GM23248 (cell line): ENCODE measurements at regions not wholly inside any gene's neighbourhood (a gene's known extent, or its start where the extent isn't known, plus 50 kb on each side); places are given as distances from the start of the nearest gene placed in this dataset.

Experiments
- DNase-seq: peaks from one replicate; pipeline ENCODE4 v3.0.0-alpha.2; 2015
- H2AFZ ChIP-seq: fragments of 200-600 bp; sonication (generic); 2 replicates; pipeline ENCODE4 v1.6.1; 2016; ENCODE audit warnings: antibody characterized with exemption
- H3F3A ChIP-seq: fragments of 200-600 bp; sonication (generic); 2 replicates; pipeline ENCODE4 v1.6.1; 2016; ENCODE audit warnings: mild to moderate bottlenecking, antibody characterized with exemption, mixed run types; ENCODE audit not compliant: insufficient read depth
- H3K27ac ChIP-seq: fragments of 200-600 bp; sonication (generic); 2 replicates; pipeline ENCODE4 v1.5.1; 2016; ENCODE audit warnings: mild to moderate bottlenecking
- H3K27me3 ChIP-seq: fragments of 200-600 bp; sonication (generic); replicated peaks from 2 replicates; pipeline ENCODE4 v1.6.1; 2016; ENCODE audit warnings: mild to moderate bottlenecking; ENCODE audit not compliant: insufficient read depth
- H3K36me3 ChIP-seq: fragments of 200-600 bp; sonication (generic); 2 replicates; pipeline ENCODE4 v1.6.1; 2016; ENCODE audit warnings: low read depth, mild to moderate bottlenecking
- H3K4me1 ChIP-seq: fragments of 200-600 bp; sonication (generic); 2 replicates; pipeline ENCODE4 v1.6.1; 2016; ENCODE audit warnings: mild to moderate bottlenecking; ENCODE audit not compliant: insufficient read depth
- H3K4me2 ChIP-seq: fragments of 200-600 bp; sonication (generic); one replicate; pipeline ENCODE4 v1.6.1; 2016; ENCODE audit warnings: mild to moderate bottlenecking; ENCODE audit not compliant: unreplicated experiment
- H3K4me3 ChIP-seq: fragments of 200-600 bp; sonication (generic); 2 replicates; pipeline ENCODE4 v1.5.1; 2016; ENCODE audit warnings: mild to moderate bottlenecking
- H3K79me2 ChIP-seq: fragments of 200-600 bp; sonication (generic); 2 replicates; pipeline ENCODE4 v1.6.1; 2016; ENCODE audit warnings: mild to moderate bottlenecking; ENCODE audit not compliant: insufficient read depth
- H3K9ac ChIP-seq: fragments of 200-600 bp; sonication (generic); 2 replicates; pipeline ENCODE4 v1.6.1; 2016; ENCODE audit warnings: mild to moderate bottlenecking
- H3K9me2 ChIP-seq: fragments of 200-600 bp; sonication (generic); 2 replicates; pipeline ENCODE4 v1.6.1; 2016; ENCODE audit warnings: mixed run types, mild to moderate bottlenecking, moderate library complexity; ENCODE audit not compliant: insufficient read depth
- H3K9me3 ChIP-seq: fragments of 200-600 bp; sonication (generic); one replicate; pipeline ENCODE4 v1.6.1; 2017; ENCODE audit warnings: low read depth
- H4K20me1 ChIP-seq: fragments of 200-600 bp; sonication (generic); 2 replicates; pipeline ENCODE4 v1.6.0; 2016; ENCODE audit not compliant: insufficient read depth
- EZH2 ChIP-seq: fragments of 200-600 bp; sonication (generic); IDR thresholded peaks from 2 replicates; pipeline ENCODE4 v1.6.1; 2018; ENCODE audit warnings: antibody characterized with exemption, mild to moderate bottlenecking; ENCODE audit not compliant: insufficient read depth, poor library complexity, severe bottlenecking
- EZH2phosphoT487 ChIP-seq: fragments of 200-600 bp; sonication (generic); IDR thresholded peaks from 2 replicates; pipeline ENCODE4 v1.6.1; 2018; ENCODE audit warnings: antibody characterized with exemption, moderate library complexity, mild to moderate bottlenecking, low read depth; ENCODE audit not compliant: insufficient read depth
- WGBS, 2 experiments: methylation state at CpG; one replicate each; pipeline ENCODE4 v1.1.6; 2015 to 2017; ENCODE audit warnings: low lambda C conversion rate in 2 of 2, low coverage in 1 of 2; ENCODE audit errors: missing lambda C conversion rate in 2 of 2; 5-methylcytosine and 5-hydroxymethylcytosine counted together
- in situ Hi-C: fragments of 300-500 bp; cut with MboI; formaldehyde crosslinking; loops from 2 replicates; pipeline ENCODE4 v1.15.0; 2020

DNA sequence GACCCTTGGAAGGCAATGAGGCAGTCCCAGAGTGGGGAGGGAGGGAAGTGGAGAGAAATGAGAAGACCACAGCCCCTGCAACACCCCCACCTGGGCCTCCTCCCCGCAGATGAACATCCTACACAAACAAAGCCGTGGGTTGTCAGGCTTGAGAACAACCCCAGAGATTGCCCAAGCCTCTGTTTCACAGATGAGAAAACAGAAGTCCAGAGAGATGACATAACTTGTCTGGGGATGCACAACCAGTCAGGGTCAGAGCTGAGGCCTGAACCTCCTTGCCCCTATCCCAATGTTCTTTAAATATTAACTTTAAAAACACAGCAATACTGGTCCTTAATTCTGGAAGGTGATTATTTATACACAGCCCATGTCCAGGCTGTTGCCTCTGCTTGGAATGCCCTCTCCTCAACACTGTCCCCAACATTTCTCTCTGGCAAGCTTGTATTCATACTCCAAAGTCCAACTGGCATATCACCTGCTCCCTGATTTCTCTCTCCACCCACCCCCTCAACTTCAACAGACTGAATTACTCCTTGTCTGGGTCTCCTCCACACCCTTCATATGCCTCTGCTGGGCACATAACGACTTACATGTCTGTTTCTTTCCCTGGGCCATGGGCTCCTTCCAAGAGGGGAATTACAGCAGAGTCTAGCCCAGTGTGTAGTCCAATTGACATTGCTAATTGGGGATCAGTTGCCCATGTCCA, 135.5 kb upstream of the LRFN2 start:
- Histone ChIP-seq H4K20me1 (no peaks in the 10 kb centered on the region), H3K9ac (no peak overlapping the region), H3K27ac (no peak overlapping the region), H3F3A (no peaks in the 10 kb centered on the region), H3K4me2 (no peak overlapping the region), H3K9me3 (no peaks in the 10 kb centered on the region), H3K9me2 (no peaks in the 10 kb centered on the region), H2AFZ (no peak overlapping the region), H3K4me3 (no peak overlapping the region), H3K36me3 (no peaks in the 10 kb centered on the region), H3K79me2 (no peaks in the 10 kb centered on the region), H3K27me3 (no peaks in the 10 kb centered on the region), H3K4me1 (peaks cover 18% of the 10 kb centered on the region)
- peak; percentile 62 for DNase-seq
- in situ Hi-C loops = no loop called here
- TF ChIP-seq EZH2 (no peak), EZH2phosphoT487 (no peak)
- WGBS, 2 experiments = 78 to 81% methylated on average over 3 of the region's 3 CpGs

DNA sequence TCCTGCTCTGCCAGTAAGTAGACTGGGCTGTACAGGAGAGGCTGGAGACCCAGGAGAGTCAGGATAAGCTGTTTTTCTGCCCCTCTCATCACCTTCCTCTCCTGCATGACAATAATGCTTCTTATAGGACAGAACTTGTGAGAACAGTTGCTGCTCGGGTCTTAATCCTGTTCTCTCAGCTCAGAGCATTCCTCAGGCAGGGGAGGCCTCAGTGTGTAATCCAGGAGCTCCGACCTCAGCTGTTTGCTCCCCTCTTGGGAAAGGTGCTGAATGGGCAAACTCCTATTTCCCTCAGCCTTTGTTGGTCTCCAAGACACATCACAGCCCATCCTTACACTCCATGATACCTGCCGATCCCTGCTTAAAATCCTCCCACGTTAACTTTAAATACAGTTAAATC, 134.9 kb upstream of the LRFN2 start:
- H3K4me2 ChIP-seq = no peak overlapping the region

GRCh38 chr6:40721271-40721952, 134.2 kb upstream of the LRFN2 start:
- Histone ChIP-seq H2AFZ (no peak overlapping the region), H3K4me1 (peaks cover 18% of the 10 kb centered on the region), H3K27ac (no peak overlapping the region), H3K4me2 (no peak overlapping the region), H3K4me3 (no peak overlapping the region), H3K27me3 (no peaks in the 10 kb centered on the region), H3K9me3 (no peaks in the 10 kb centered on the region), H4K20me1 (no peaks in the 10 kb centered on the region), H3K79me2 (no peaks in the 10 kb centered on the region), H3K9ac (no peak overlapping the region), H3F3A (no peaks in the 10 kb centered on the region), H3K9me2 (no peaks in the 10 kb centered on the region), H3K36me3 (no peaks in the 10 kb centered on the region)
- in situ Hi-C loops = no loop called here
- TF ChIP-seq EZH2phosphoT487 (no peak), EZH2 (no peak)
- DNase-seq = no peak
- WGBS, 2 experiments = 93 to 98% methylated on average over 7 of the region's 7 CpGs

More for the DNA sequence above, 134.9 kb upstream of the LRFN2 start:
- peaks cover 18% of the 10 kb centered on the region for H3K4me1 ChIP-seq
- H4K20me1 ChIP-seq = no peaks in the 10 kb centered on the region
- no peak overlapping the region for H3K9ac ChIP-seq
- H3K27ac ChIP-seq = no peak overlapping the region
- no peaks in the 10 kb centered on the region for H3F3A ChIP-seq
- H3K79me2 ChIP-seq = no peaks in the 10 kb centered on the region
- in situ Hi-C loops = no loop called here
- TF ChIP-seq EZH2phosphoT487 = no peak
- WGBS, 2 experiments = 88 to 89% methylated on average over 4 of the region's 4 CpGs
- no peak overlapping the region for H3K4me3 ChIP-seq
- no peak for DNase-seq
- no peak overlapping the region for H2AFZ ChIP-seq
- H3K36me3 ChIP-seq = no peaks in the 10 kb centered on the region
- no peaks in the 10 kb centered on the region for H3K27me3 ChIP-seq
- H3K9me3 ChIP-seq = no peaks in the 10 kb centered on the region
- no peaks in the 10 kb centered on the region for H3K9me2 ChIP-seq

GRCh38 chr6:40720375-40720748, 133.2 kb upstream of the LRFN2 start:
- no peaks in the 10 kb centered on the region for H4K20me1 ChIP-seq
- no peaks in the 10 kb centered on the region for H3K9me2 ChIP-seq
- H3K4me3 ChIP-seq = no peak overlapping the region
- H3K36me3 ChIP-seq = no peaks in the 10 kb centered on the region
- in situ Hi-C loops = no loop called here
- TF ChIP-seq EZH2 (no peak), EZH2phosphoT487 (no peak)
- no peak overlapping the region for H3K9ac ChIP-seq
- H3K27ac ChIP-seq = no peak overlapping the region
- H3F3A ChIP-seq = no peaks in the 10 kb centered on the region
- peaks cover 18% of the 10 kb centered on the region for H3K4me1 ChIP-seq
- H2AFZ ChIP-seq = peak overlapping the region; percentile 100
- no peaks in the 10 kb centered on the region for H3K9me3 ChIP-seq
- H3K4me2 ChIP-seq = no peak overlapping the region
- H3K27me3 ChIP-seq = no peaks in the 10 kb centered on the region
- 57% methylated on average over 2 of the region's 2 CpGs; no CpG with 5 or more reads in 1 of the 2 experiments for WGBS, 2 experiments
- no peaks in the 10 kb centered on the region for H3K79me2 ChIP-seq
- DNase-seq = no peak
